ENCODE measurements at regions not wholly inside any gene's neighbourhood (a gene's known extent, or its start where the extent isn't known, plus 50 kb on each side); places are given as distances from the start of the nearest gene placed in this dataset.
A peak's percentile ranks its signal among the peaks of the same experiment; 100 is the strongest.

GRCh38 chr4:119781044-119781443, 152.4 kb upstream of the PDE5A start:
- DNase-seq: no peak
- intact Hi-C loops (cut with micrococcal nuclease): loop anchor here (10.0 kb wide), 1 partner anchor 86 kb away; no protein-coding TSS in a partner anchor
- ATAC-seq: no peak

- intact Hi-C loops (cut with micrococcal nuclease): no loop called here
- ATAC-seq: no peak
- DNase-seq: no peak
Observed at GRCh38 chr4:119774840-119775239, 146.2 kb upstream of the PDE5A start.

GRCh38 chr4:119765951-119766350, 137.3 kb upstream of the PDE5A start:
- no peak for ATAC-seq
- intact Hi-C loops (cut with micrococcal nuclease): no loop called here
- no peak for DNase-seq

GRCh38 chr4:119765469-119765868, 136.9 kb upstream of the PDE5A start:
- intact Hi-C loops (cut with micrococcal nuclease): no loop called here
- DNase-seq (no peak), ATAC-seq (no peak)

GRCh38 chr4:119763386-119763785, 134.8 kb upstream of the PDE5A start:
- ATAC-seq (no peak), DNase-seq (no peak)
- intact Hi-C loops (cut with micrococcal nuclease): no loop called here

- ATAC-seq: no peak
- intact Hi-C loops (cut with micrococcal nuclease): no loop called here
Observed at GRCh38 chr4:119755599-119755998, 127.0 kb upstream of the PDE5A start.

GRCh38 chr4:119752936-119753335, 124.3 kb upstream of the PDE5A start:
- intact Hi-C loops (cut with micrococcal nuclease): no loop called here
- DNase-seq (no peak), ATAC-seq (no peak)

More at GRCh38 chr4:119755599-119755998, 127.0 kb upstream of the PDE5A start:
- DNase-seq: no peak

- peak; percentile 56 for ATAC-seq
- intact Hi-C loops (cut with micrococcal nuclease): no loop called here
- no peak for DNase-seq
Observed at GRCh38 chr4:119750771-119751170, 122.2 kb upstream of the PDE5A start.

- peak; percentile 45 for ATAC-seq
Observed at GRCh38 chr4:119750048-119750447, 121.4 kb upstream of the PDE5A start.

GRCh38 chr4:119748853-119749252, 120.2 kb upstream of the PDE5A start:
- intact Hi-C loops (cut with micrococcal nuclease): no loop called here
- ATAC-seq: peak; percentile 59
- no peak for DNase-seq

More at GRCh38 chr4:119750048-119750447, 121.4 kb upstream of the PDE5A start:
- DNase-seq: no peak
- intact Hi-C loops (cut with micrococcal nuclease): no loop called here

GRCh38 chr4:119746951-119747350, 118.3 kb upstream of the PDE5A start:
- ATAC-seq: peak; percentile 68
- DNase-seq: no peak
- intact Hi-C loops (cut with micrococcal nuclease): no loop called here

GRCh38 chr4:119745351-119745750, 116.7 kb upstream of the PDE5A start:
- intact Hi-C loops (cut with micrococcal nuclease): no loop called here
- DNase-seq: no peak
- no peak for ATAC-seq

- ATAC-seq: no peak
- intact Hi-C loops (cut with micrococcal nuclease): no loop called here
- no peak for DNase-seq
Observed at GRCh38 chr4:119744580-119744979, 116.0 kb upstream of the PDE5A start.

- DNase-seq: no peak
- intact Hi-C loops (cut with micrococcal nuclease): no loop called here
- no peak for ATAC-seq
Observed at GRCh38 chr4:119743644-119744043, 115.0 kb upstream of the PDE5A start.

GRCh38 chr4:119739796-119740195, 111.2 kb upstream of the PDE5A start:
- ATAC-seq (no peak), DNase-seq (no peak)

GRCh38 chr4:119738901-119739300, 110.3 kb upstream of the PDE5A start:
- no peak for DNase-seq
- intact Hi-C loops (cut with micrococcal nuclease): no loop called here
- no peak for ATAC-seq

More at GRCh38 chr4:119739796-119740195, 111.2 kb upstream of the PDE5A start:
- intact Hi-C loops (cut with micrococcal nuclease): no loop called here

GRCh38 chr4:119736559-119736958, 108.0 kb upstream of the PDE5A start:
- ATAC-seq (no peak), DNase-seq (no peak)
- intact Hi-C loops (cut with micrococcal nuclease): no loop called here

- intact Hi-C loops (cut with micrococcal nuclease): no loop called here
- ATAC-seq: peak; percentile 84
- no peak for DNase-seq
Observed at GRCh38 chr4:119735165-119735651, 106.6 kb upstream of the PDE5A start.

GRCh38 chr4:119733431-119733830, 104.8 kb upstream of the PDE5A start:
- ATAC-seq: no peak
- DNase-seq: no peak
- intact Hi-C loops (cut with micrococcal nuclease): no loop called here

- ATAC-seq (no peak), DNase-seq (no peak)
- intact Hi-C loops (cut with micrococcal nuclease): no loop called here
Observed at GRCh38 chr4:119731778-119732177, 103.2 kb upstream of the PDE5A start.

- ATAC-seq (no peak), DNase-seq (no peak)
- intact Hi-C loops (cut with micrococcal nuclease): no loop called here
Observed at GRCh38 chr4:119731146-119731742, 102.6 kb upstream of the PDE5A start.

GRCh38 chr4:119730671-119730950, 102.0 kb upstream of the PDE5A start:
- ATAC-seq (no peak), DNase-seq (no peak)
- intact Hi-C loops (cut with micrococcal nuclease): no loop called here

Measured in left ventricle myocardium superior (tissue), 1 donor.